GM12874 (cell line): ENCODE measurements at regions not wholly inside any gene's neighbourhood (a gene's known extent, or its start where the extent isn't known, plus 50 kb on each side); places are given as distances from the start of the nearest gene placed in this dataset.

ENCODE experiments used
- TF ChIP-seq, protein P1 (sequence below): IDR thresholded peaks from 2 replicates; pipeline ENCODE4 v1.5.1; 2011; ENCODE audit warnings: low read depth, mild to moderate bottlenecking, control low read depth, low read length, moderate library complexity; ENCODE audit not compliant: insufficient read depth

GRCh38 chr2:8538931-8539621 is 142.8 kb upstream of the ID2 start:
- TF ChIP-seq, protein P1, sequence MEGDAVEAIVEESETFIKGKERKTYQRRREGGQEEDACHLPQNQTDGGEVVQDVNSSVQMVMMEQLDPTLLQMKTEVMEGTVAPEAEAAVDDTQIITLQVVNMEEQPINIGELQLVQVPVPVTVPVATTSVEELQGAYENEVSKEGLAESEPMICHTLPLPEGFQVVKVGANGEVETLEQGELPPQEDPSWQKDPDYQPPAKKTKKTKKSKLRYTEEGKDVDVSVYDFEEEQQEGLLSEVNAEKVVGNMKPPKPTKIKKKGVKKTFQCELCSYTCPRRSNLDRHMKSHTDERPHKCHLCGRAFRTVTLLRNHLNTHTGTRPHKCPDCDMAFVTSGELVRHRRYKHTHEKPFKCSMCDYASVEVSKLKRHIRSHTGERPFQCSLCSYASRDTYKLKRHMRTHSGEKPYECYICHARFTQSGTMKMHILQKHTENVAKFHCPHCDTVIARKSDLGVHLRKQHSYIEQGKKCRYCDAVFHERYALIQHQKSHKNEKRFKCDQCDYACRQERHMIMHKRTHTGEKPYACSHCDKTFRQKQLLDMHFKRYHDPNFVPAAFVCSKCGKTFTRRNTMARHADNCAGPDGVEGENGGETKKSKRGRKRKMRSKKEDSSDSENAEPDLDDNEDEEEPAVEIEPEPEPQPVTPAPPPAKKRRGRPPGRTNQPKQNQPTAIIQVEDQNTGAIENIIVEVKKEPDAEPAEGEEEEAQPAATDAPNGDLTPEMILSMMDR = no peak

DNA sequence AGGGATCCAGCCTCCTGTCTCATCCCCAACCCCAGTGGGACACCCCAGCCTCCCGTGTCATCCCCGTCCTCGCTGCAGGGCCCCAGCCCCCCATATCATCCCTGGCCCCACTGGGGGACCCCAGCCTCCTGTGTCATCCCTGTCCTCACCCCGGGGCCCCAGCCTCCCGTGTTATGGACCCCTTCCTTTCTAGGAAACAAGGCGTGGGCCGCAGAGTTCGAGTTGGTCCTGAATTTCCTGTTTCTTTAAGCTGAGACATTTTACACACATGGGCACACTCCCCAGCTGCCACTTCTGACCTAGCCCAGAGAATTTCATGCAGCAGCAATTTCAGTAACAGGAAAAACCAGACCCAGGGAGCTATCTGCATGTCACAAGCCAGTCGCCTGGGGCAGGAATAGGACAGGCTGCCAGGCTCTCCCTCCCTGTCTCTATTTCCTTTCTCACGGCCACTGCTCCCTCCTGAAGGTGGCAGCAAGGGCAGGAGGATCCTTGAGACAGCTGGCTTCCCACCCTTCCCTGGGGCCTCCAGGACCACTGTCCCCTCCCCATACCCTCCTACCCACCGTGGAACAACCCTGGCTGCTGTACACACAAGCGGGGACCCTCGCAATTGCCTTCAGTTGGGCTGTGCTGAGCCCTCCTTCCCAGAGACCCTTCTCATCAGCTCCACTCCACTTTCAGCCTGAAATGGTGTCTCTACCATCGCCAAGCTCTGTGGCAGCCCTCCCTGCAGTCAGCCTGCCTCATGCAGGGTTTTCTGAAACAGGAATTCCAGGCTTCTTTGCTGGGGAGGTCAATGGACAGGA is 141.9 kb upstream of the ID2 start:
- TF ChIP-seq, protein P1 = no peak

GRCh38 chr2:8540552-8541055 is 141.3 kb upstream of the ID2 start:
- TF ChIP-seq, protein P1 = no peak

GRCh38 chr2:8541223-8541622 is 140.6 kb upstream of the ID2 start:
- TF ChIP-seq, protein P1 = no peak

GRCh38 chr2:8541636-8542035 is 140.2 kb upstream of the ID2 start:
- TF ChIP-seq, protein P1 = no peak

DNA sequence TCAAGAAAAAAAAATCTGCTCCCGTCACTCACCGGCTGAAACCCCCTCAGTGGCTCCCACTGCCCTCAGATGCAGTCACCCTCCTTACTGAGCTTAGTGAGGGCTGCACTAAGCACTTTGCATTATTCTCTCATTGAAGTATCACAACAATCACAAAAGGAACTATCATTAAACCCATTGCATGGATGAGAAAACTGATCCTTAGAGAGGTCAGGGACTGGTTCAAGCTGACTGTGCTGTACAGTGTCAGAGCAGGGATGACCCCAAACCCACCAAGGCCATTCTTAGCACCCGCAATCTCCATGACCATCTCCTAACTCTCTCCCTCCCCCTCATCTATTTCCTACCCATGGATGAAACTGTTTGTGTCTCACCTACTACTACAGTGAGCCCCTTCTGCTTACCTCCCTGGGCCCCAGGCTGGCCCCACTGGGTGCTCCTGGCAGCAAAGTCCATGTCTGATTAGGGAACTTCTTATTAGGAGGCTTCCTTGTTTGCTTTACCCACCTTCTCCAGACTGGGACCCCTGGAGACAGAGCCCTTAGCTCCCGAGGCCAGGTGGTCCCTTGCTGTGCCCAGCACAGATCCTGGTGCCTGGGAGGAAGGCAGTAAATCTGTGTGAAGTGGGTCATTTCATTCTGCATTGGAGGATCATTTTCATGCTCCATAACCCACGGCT is 139.3 kb upstream of the ID2 start:
- TF ChIP-seq, protein P1 = no peak

- TF ChIP-seq, protein P1 = no peak
These were observed 138.8 kb upstream of the ID2 start for GRCh38 chr2:8543060-8543382.
